SK-N-SH (cell line): ENCODE measurements at regions not wholly inside any gene's neighbourhood (a gene's known extent, or its start where the extent isn't known, plus 50 kb on each side); places are given as distances from the start of the nearest gene placed in this dataset.

Experiments used
- CTCF ChIA-PET: fragments of 300-600, 350-600 bp; formaldehyde crosslinking; extraction: SDS; loops from one replicate; lab custom pipeline; 2021; lab: Yijun Ruan, JAX
- POLR2A ChIA-PET: fragments of 350-600 bp; sonication (Branson Sonifier 250); formaldehyde crosslinking; extraction: SDS; loops from one replicate; lab custom pipeline; 2020; ENCODE audit warnings: antibody characterized with exemption, inconsistent platforms; lab: Yijun Ruan, JAX
- DNase-seq: peaks from one replicate; pipeline ENCODE4 v3.0.0; 2012
- H2AFZ ChIP-seq: fragments of 200-600 bp; sonication (generic); 2 replicates; pipeline ENCODE4 v1.8.1; 2016; ENCODE audit warnings: antibody characterized with exemption, mild to moderate bottlenecking, low read depth
- H3F3A ChIP-seq: fragments of 200-600 bp; sonication (generic); replicated peaks from 2 replicates; pipeline ENCODE3; 2016; ENCODE audit warnings: antibody characterized with exemption, mild to moderate bottlenecking; ENCODE audit not compliant: insufficient read depth
- H3K27ac ChIP-seq, 2 experiments: fragments of 200-500 bp in 1 of 2; fragments of 200-600 bp in 1 of 2; sonication (Bioruptor generic) in 1 of 2; sonication (generic), shearing (Covaris generic) in 1 of 2; 2 replicates each; pipeline versions ENCODE4 v1.5.1 to v1.6.1; 2014 to 2016; ENCODE audit warnings: low read depth in 2 of 2, inconsistent platforms in 1 of 2, low read length in 1 of 2, mild to moderate bottlenecking in 1 of 2, mixed read lengths in 1 of 2
- H3K27me3 ChIP-seq: fragments of 200-600 bp; sonication (generic), shearing (Covaris generic); 2 replicates; pipeline ENCODE4 v1.6.1; 2016; ENCODE audit warnings: mixed run types; ENCODE audit not compliant: insufficient read depth
- H3K36me3 ChIP-seq, 2 experiments: fragments of 200-500 bp in 1 of 2; fragments of 200-600 bp in 1 of 2; sonication (Bioruptor generic) in 1 of 2; sonication (generic) in 1 of 2; replicated peaks in 1 of 2; 2 replicates each; pipeline versions ENCODE3 to v1.5.1; 2014 to 2016; ENCODE audit warnings: low read length in 1 of 2, mild to moderate bottlenecking in 1 of 2; ENCODE audit not compliant: insufficient read depth in 2 of 2, control insufficient read depth in 1 of 2
- H3K4me1 ChIP-seq, 2 experiments: fragments of 200-500 bp in 1 of 2; fragments of 200-600 bp in 1 of 2; sonication (Bioruptor generic) in 1 of 2; sonication (generic), shearing (Covaris generic) in 1 of 2; 2 replicates each; pipeline versions ENCODE4 v1.5.1 to v1.6.1; 2014 to 2016; ENCODE audit warnings: low read depth in 1 of 2, low read length in 1 of 2, mixed run types in 1 of 2; ENCODE audit not compliant: insufficient read depth in 2 of 2, control insufficient read depth in 1 of 2
- H3K4me2 ChIP-seq: fragments of 200-600 bp; sonication (generic), shearing (Covaris generic); 2 replicates; pipeline ENCODE4 v1.6.1; 2017; ENCODE audit warnings: mixed run types
- H3K4me3 ChIP-seq, 2 experiments: fragments of 200-500 bp in 1 of 2; fragments of 200-600 bp in 1 of 2; sonication (Bioruptor generic) in 1 of 2; sonication (generic), shearing (Covaris generic) in 1 of 2; 2 replicates each; pipeline versions ENCODE4 v1.5.1 to v1.8.1; 2014 to 2016; ENCODE audit warnings: low read depth in 2 of 2, inconsistent platforms in 1 of 2, low read length in 1 of 2, mild to moderate bottlenecking in 1 of 2, mixed read lengths in 1 of 2, moderate library complexity in 1 of 2
- H3K79me2 ChIP-seq: fragments of 200-600 bp; sonication (generic); 2 replicates; pipeline ENCODE4 v1.8.1; 2017; ENCODE audit warnings: mild to moderate bottlenecking; ENCODE audit not compliant: insufficient read depth
- H3K9ac ChIP-seq: fragments of 200-600 bp; sonication (generic); 2 replicates; pipeline ENCODE4 v1.6.1; 2017; ENCODE audit warnings: mixed run types
- H3K9me2 ChIP-seq: fragments of 200-600 bp; sonication (generic); 2 replicates; pipeline ENCODE4 v1.6.1; 2017; ENCODE audit warnings: mixed run types
- H3K9me3 ChIP-seq: fragments of 200-600 bp; sonication (generic); 2 replicates; pipeline ENCODE4 v1.6.1; 2017; ENCODE audit warnings: mixed run types, mild to moderate bottlenecking, moderate library complexity
- H4K20me1 ChIP-seq: fragments of 200-600 bp; sonication (generic); 2 replicates; pipeline ENCODE4 v1.6.1; 2017; ENCODE audit warnings: mild to moderate bottlenecking, mixed run types; ENCODE audit not compliant: insufficient read depth
- CHD2 ChIP-seq: fragments of 150-350 bp; IDR thresholded peaks from 2 replicates; pipeline ENCODE4 v1.6.1; 2018; ENCODE audit warnings: low read length; ENCODE audit not compliant: partially characterized antibody
- CTCF ChIP-seq: fragments of 200-600 bp; sonication (generic); IDR thresholded peaks from 2 replicates; pipeline ENCODE4 v1.6.1; 2017; ENCODE audit warnings: antibody characterized with exemption, mild to moderate bottlenecking, moderate library complexity
- ELF1 ChIP-seq: IDR thresholded peaks from 2 replicates; pipeline ENCODE4 v1.4.0; 2012
- EZH2phosphoT487 ChIP-seq: fragments of 200-600 bp; sonication (generic); IDR thresholded peaks from 2 replicates; pipeline ENCODE4 v1.6.1; 2017; ENCODE audit warnings: low read depth, mixed run types, mild to moderate bottlenecking, antibody characterized with exemption, moderate library complexity, borderline replicate concordance
- FOXM1 ChIP-seq: IDR thresholded peaks from 2 replicates; pipeline ENCODE4 v1.4.0; 2012; ENCODE audit warnings: low read depth, mild to moderate bottlenecking
- JUND ChIP-seq: IDR thresholded peaks from 2 replicates; pipeline ENCODE4 v1.4.0; 2012
- MAX ChIP-seq: IDR thresholded peaks from 2 replicates; pipeline ENCODE4 v1.4.0; 2012; ENCODE audit warnings: low read depth
- PBX3 ChIP-seq: IDR thresholded peaks from 2 replicates; pipeline ENCODE4; 2012
- REST ChIP-seq: IDR thresholded peaks from 2 replicates; pipeline ENCODE4 v1.6.1; 2012; ENCODE audit warnings: mild to moderate bottlenecking, low read depth, low read length, moderate library complexity
- RFX5 ChIP-seq: IDR thresholded peaks from 2 replicates; pipeline ENCODE4 v1.6.1; 2012; ENCODE audit warnings: mild to moderate bottlenecking, improper control_type of control experiment, low read length
- RXRA ChIP-seq: IDR thresholded peaks from 2 replicates; pipeline ENCODE4 v1.4.0; 2012; ENCODE audit warnings: low read depth, mild to moderate bottlenecking, borderline replicate concordance
- TCF12 ChIP-seq: IDR thresholded peaks from 2 replicates; pipeline ENCODE4 v1.4.0; 2012
- ZBTB33 ChIP-seq: IDR thresholded peaks from 2 replicates; pipeline ENCODE4 v1.4.0; 2012; ENCODE audit warnings: low read depth, borderline replicate concordance
- WGBS: methylation state at CpG from one replicate; pipeline ENCODE4 v1.1.6; 2017; ENCODE audit warnings: low lambda C conversion rate; 5-methylcytosine and 5-hydroxymethylcytosine counted together

- Histone ChIP-seq H3F3A (no peaks in the 10 kb centered on the region), H3K27ac (no peak overlapping the region), H3K36me3 (no peaks in the 10 kb centered on the region), H3K9me3 (no peaks in the 10 kb centered on the region), H3K9me2 (no peaks in the 10 kb centered on the region), H3K4me3 (no peak overlapping the region), H3K9ac (no peak overlapping the region), H4K20me1 (no peaks in the 10 kb centered on the region), H2AFZ (peak overlapping the region; percentile 32; the same call in 1 of the 2 replicates), H3K4me2 (no peak overlapping the region), H3K4me1 (no peaks in the 10 kb centered on the region), H3K27me3 (no peaks in the 10 kb centered on the region), H3K79me2 (no peaks in the 10 kb centered on the region)
- DNase-seq = no peak
- 35% methylated on average over 4 of the region's 4 CpGs for WGBS
- no peak for TF ChIP-seq CTCF
- no peak for TF ChIP-seq CHD2
- ChIA-PET CTCF (interaction anchor here (0.6 kb wide), 1 partner anchor 158 kb away, joined by 3 read pairs; no protein-coding TSS in a partner anchor), POLR2A (no interaction called here)
These were observed 331.1 kb downstream of the GPAT3 start for GRCh38 chr4:83866834-83867621.

GRCh38 chr4:83865417-83866150 lies 329.7 kb downstream of the GPAT3 start:
- H3K27me3 ChIP-seq = no peaks in the 10 kb centered on the region
- no peak overlapping the region for H3K4me2 ChIP-seq
- no peak overlapping the region for H3K9ac ChIP-seq
- DNase-seq = no peak
- CTCF ChIA-PET = no interaction called here
- H3K79me2 ChIP-seq = no peaks in the 10 kb centered on the region
- no peaks in the 10 kb centered on the region for H3K9me2 ChIP-seq
- H3F3A ChIP-seq = no peaks in the 10 kb centered on the region
- H3K27ac ChIP-seq = no peak overlapping the region
- POLR2A ChIA-PET = no interaction called here
- H3K4me1 ChIP-seq = no peaks in the 10 kb centered on the region
- no peaks in the 10 kb centered on the region for H3K36me3 ChIP-seq
- 52% methylated on average over 6 of the region's 6 CpGs for WGBS
- no peak overlapping the region for H2AFZ ChIP-seq
- no peaks in the 10 kb centered on the region for H4K20me1 ChIP-seq
- no peak overlapping the region for H3K4me3 ChIP-seq
- no peaks in the 10 kb centered on the region for H3K9me3 ChIP-seq
- no peak for TF ChIP-seq ELF1
- no peak for TF ChIP-seq RFX5
- TF ChIP-seq JUND = no peak
- no peak for TF ChIP-seq PBX3
- TF ChIP-seq FOXM1 = no peak
- no peak for TF ChIP-seq CHD2
- TF ChIP-seq EZH2phosphoT487 = no peak
- no peak for TF ChIP-seq CTCF
- TF ChIP-seq RXRA = no peak
- no peak for TF ChIP-seq ZBTB33
- TF ChIP-seq TCF12 = no peak
- TF ChIP-seq REST = no peak
- TF ChIP-seq MAX = no peak
